ENCODE measurements at regions not wholly inside any gene's neighbourhood (a gene's known extent, or its start where the extent isn't known, plus 50 kb on each side); places are given as distances from the start of the nearest gene placed in this dataset.

DNA sequence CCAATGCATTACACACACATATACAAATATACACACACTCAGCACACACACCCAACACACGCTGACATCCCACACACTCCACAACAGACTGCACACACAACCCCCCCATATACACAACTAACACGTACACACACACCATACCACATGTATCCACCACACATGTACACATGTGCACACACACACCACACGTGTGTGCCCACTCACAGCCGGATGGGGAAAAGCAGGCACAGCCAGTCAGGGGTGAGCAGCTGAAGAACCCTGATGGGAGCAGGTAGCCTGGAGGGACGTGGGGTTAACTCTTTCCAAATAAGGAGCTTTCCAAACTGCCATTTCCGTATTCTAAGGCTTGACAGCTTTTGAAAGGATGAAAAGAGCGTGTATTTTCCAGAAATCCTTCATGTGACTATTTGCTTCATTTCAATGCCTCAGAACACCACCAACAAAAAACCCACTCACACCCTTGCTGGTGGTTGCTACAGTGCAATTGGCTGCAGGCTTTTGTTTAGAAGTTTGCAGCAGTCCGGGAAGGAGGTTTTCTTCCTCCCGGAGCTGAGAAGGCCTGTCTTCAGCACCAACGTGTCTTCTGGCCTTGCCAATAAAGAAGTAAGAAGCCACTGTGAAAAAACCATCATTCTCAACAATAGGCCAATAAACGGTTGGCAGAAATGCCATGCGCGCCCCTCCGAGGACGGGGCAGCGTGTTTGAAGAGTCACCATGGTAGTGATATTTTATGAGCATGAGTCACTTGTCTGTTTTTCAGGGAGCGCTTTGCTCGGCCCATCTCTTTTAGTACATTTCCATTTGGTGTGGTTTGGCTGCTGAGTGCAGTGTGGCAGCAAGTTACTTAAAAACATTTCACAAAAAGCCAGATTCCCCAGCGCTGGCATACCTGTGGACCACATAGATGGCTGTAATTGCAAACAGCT lies 131.3 kb upstream of the GMDS start (continued):
- TF ChIP-seq TCF7L2 (IDR thresholded peaks at IDR 0.05; ENCODE audit: borderline replicate concordance, extremely low read depth, insufficient read depth, insufficient read length) (no peak), POLR2A (IDR thresholded peaks at IDR 0.05; ENCODE audit: borderline replicate concordance, extremely low read depth, insufficient read depth, insufficient read length) (no peak), ZFX (IDR thresholded peaks at IDR 0.05) (no peak)
- TF ChIP-seq, protein P1, sequence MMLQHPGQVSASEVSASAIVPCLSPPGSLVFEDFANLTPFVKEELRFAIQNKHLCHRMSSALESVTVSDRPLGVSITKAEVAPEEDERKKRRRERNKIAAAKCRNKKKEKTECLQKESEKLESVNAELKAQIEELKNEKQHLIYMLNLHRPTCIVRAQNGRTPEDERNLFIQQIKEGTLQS (IDR thresholded peaks at IDR 0.05) = no peak

DNA sequence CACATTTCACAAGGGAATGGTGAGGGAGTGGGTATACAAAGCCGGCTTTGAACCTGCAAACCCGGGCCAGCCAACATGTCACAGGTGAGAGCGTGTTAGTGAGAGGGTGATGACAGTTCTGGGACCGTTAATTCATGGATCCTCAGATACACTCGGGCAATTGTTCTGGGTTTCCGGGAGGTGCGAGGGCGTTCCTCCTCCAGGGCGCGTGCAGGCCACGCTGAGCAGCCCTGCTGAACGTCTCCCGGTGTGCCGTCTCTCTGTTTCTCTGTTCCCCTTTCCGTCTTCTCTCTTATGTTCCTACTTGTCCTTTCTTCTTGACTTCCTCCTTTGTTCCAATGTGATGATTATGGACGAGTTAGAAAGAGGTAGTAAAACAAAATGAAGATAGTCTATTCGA lies 130.0 kb upstream of the GMDS start:
- Histone ChIP-seq H3K27ac (ENCODE audit: low read depth, low read length) (no peak overlapping the region), H4K20me1 (ENCODE audit: insufficient read depth) (no peaks in the 10 kb centered on the region), H3K4me1 (ENCODE audit: control insufficient read depth in 1 of 2, insufficient read depth in 2 of 2, low read length in 2 of 2) (peaks cover 18 to 35% of the 10 kb centered on the region in 2 experiments; a peak in 3 of 4 replicates), H3K36me3 (ENCODE audit: control insufficient read depth in 1 of 2, insufficient read depth in 2 of 2, low read length in 2 of 2) (no peaks in the 10 kb centered on the region), H3K9ac (ENCODE audit: low read length) (no peak overlapping the region), H3K27me3 (ENCODE audit: insufficient read depth, low read length) (no peaks in the 10 kb centered on the region), H3K79me2 (ENCODE audit: insufficient read depth, low read length) (no peaks in the 10 kb centered on the region), H2AFZ (ENCODE audit: low read depth, low read length, poor library complexity, severe bottlenecking) (no peak overlapping the region), H3K4me2 (ENCODE audit: low read length) (no peak overlapping the region), H3K9me2 (ENCODE audit: insufficient read depth) (no peaks in the 10 kb centered on the region), H3K9me3 (ENCODE audit: control insufficient read depth in 1 of 2, insufficient read depth in 1 of 2, low read depth in 1 of 2, low read length in 2 of 2) (no peaks in the 10 kb centered on the region), H3K4me3 (replicated peaks in 1 of 2; ENCODE audit: low read depth in 1 of 2, low read length in 2 of 2) (no peak overlapping the region)
- intact Hi-C loops (cut with micrococcal nuclease) = no loop called here
- RAD21 ChIA-PET (ENCODE audit: low non-redundant PET in 1 of 2, low total read pairs in 2 of 2, uncharacterized antibody in 2 of 2, unreplicated experiment in 2 of 2) = no interaction called here
- BruUV-seq (replicated peaks) = no TSS peak
- POLR2A ChIA-PET = no interaction called here
- ATAC-seq = no peak
- no peak for TF ChIP-seq ZNF274 (IDR thresholded peaks at IDR 0.05; ENCODE audit: low read depth, low read length)
- TF ChIP-seq REST (IDR thresholded peaks at IDR 0.05; ENCODE audit: low read depth) = no peak
- TF ChIP-seq, protein P2, sequence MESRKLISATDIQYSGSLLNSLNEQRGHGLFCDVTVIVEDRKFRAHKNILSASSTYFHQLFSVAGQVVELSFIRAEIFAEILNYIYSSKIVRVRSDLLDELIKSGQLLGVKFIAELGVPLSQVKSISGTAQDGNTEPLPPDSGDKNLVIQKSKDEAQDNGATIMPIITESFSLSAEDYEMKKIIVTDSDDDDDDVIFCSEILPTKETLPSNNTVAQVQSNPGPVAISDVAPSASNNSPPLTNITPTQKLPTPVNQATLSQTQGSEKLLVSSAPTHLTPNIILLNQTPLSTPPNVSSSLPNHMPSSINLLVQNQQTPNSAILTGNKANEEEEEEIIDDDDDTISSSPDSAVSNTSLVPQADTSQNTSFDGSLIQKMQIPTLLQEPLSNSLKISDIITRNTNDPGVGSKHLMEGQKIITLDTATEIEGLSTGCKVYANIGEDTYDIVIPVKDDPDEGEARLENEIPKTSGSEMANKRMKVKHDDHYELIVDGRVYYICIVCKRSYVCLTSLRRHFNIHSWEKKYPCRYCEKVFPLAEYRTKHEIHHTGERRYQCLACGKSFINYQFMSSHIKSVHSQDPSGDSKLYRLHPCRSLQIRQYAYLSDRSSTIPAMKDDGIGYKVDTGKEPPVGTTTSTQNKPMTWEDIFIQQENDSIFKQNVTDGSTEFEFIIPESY (IDR thresholded peaks at IDR 0.05; ENCODE audit: extremely low read depth, insufficient replicate concordance, low read length) = no peak
- no peak for TF ChIP-seq EZH2 (IDR thresholded peaks at IDR 0.05)
- no peak for TF ChIP-seq SRF (IDR thresholded peaks at IDR 0.05; ENCODE audit: low read depth)
- TF ChIP-seq, protein P3, sequence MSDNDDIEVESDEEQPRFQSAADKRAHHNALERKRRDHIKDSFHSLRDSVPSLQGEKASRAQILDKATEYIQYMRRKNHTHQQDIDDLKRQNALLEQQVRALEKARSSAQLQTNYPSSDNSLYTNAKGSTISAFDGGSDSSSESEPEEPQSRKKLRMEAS (IDR thresholded peaks at IDR 0.05) = no peak
- TF ChIP-seq YY1 (IDR thresholded peaks at IDR 0.05; ENCODE audit: extremely low read depth, insufficient replicate concordance, low read depth, low read length) = no peak
- no peak for TF ChIP-seq CEBPB (IDR thresholded peaks at IDR 0.05; ENCODE audit: low read depth)
- no peak for DNase-seq (ENCODE audit: low read depth, low spot score)
- CTCF ChIA-PET = no interaction called here

Measured in HCT116 (cell line).